ENCODE measurements at regions not wholly inside any gene's neighbourhood (a gene's known extent, or its start where the extent isn't known, plus 50 kb on each side); places are given as distances from the start of the nearest gene placed in this dataset.
"Not testable (repeated sequence)": the region's sequence is repeated elsewhere in the genome, so short reads cannot be mapped to it uniquely, and the experiment has no call there.

DNA sequence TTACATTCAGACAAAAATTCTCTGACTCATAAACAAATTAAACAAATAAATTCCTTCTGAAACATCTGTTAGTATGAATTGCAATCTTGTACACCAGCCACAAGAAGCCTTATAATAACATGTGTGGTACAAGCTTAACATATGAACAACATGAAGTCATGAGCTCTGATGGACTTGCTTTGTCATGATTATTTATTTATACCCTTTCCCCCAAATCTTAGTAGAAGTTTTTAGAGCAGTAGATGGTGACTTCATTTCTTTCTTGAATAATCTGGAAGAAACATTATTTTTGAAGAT, 633.4 kb downstream of the EPHA3 start:
- TF ChIP-seq CTCF (IDR thresholded peaks at IDR 0.05; ENCODE audit: insufficient read depth, missing control alignments), result no peak
- no peak for FAIRE-seq
- no peak for DNase-seq (ENCODE audit: insufficient read length, low spot score)

GRCh38 chr3:89742546-89742945, 635.1 kb downstream of the EPHA3 start:
- no peak for TF ChIP-seq CTCF (IDR thresholded peaks at IDR 0.05; ENCODE audit: insufficient read depth, missing control alignments)
- FAIRE-seq, result no peak
- no peak for DNase-seq (ENCODE audit: insufficient read length, low spot score)

DNA sequence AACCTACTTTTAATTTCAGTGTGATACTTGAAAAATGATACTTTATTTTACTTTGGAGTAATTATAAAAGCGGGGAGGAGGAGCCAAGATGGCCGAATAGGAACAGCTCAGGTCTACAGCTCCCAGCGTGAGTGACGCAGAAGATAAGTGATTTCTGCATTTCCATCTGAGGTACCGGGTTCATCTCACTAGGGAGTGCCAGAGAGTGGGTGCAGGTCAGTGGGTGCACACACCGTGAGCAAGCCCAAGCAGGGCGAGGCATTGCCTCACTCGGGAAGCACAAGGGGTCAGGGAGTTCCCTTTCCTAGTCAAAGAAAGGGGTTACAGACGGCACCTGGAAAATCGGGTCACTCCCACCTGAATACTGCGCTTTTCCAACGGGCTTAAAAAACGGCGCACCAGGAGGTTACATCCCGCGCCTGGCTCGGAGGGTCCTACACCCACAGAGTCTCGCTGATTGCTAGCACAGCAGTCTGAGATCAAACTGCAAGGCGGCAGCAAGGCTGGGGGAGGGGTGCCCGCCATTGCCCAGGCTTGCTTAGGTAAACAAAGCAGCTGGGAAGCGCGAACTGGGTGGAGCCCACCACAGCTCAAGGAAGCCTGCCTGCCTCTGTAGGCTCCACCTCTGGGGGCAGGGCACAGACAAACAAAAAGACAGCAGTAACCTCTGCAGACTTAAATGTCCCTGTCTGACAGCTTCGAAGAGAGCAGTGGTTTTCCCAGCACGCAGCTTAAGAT, 640.3 kb downstream of the EPHA3 start:
- DNase-seq (ENCODE audit: insufficient read length, low spot score); FAIRE-seq: not testable (repeated sequence)

DNA sequence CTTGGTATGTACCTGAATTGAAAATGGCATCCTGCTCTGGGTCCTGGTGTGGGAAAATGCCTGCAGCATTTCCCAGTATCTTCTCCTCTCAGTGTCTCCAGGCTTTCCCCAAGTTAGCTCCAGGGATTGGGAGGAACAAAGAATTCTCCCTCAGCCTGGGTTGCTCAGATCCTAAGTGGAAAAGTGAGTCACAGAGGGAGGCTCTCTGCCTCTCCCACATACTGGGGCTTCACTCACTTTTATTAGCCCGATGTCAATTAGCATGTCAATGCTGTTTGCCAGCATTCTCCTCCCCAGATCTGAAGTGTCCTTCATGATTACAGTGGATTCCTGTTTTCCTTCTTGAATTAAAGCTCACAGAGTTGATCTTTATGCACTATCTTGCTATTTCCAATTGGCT, 655.0 kb downstream of the EPHA3 start:
- DNase-seq (ENCODE audit: insufficient read length, low spot score), result no peak
- no peak for FAIRE-seq
- TF ChIP-seq CTCF (IDR thresholded peaks at IDR 0.05; ENCODE audit: insufficient read depth, missing control alignments), result no peak

- DNase-seq (ENCODE audit: insufficient read length, low spot score) (no peak), FAIRE-seq (no peak)
- TF ChIP-seq CTCF (IDR thresholded peaks at IDR 0.05; ENCODE audit: insufficient read depth, missing control alignments), result no peak
Observed at GRCh38 chr3:89783341-89783927, 676.0 kb downstream of the EPHA3 start.

GRCh38 chr3:89787485-89787884, 680.1 kb downstream of the EPHA3 start:
- FAIRE-seq, result no peak
- TF ChIP-seq CTCF (IDR thresholded peaks at IDR 0.05; ENCODE audit: insufficient read depth, missing control alignments), result no peak
- no peak for DNase-seq (ENCODE audit: insufficient read length, low spot score)

DNA sequence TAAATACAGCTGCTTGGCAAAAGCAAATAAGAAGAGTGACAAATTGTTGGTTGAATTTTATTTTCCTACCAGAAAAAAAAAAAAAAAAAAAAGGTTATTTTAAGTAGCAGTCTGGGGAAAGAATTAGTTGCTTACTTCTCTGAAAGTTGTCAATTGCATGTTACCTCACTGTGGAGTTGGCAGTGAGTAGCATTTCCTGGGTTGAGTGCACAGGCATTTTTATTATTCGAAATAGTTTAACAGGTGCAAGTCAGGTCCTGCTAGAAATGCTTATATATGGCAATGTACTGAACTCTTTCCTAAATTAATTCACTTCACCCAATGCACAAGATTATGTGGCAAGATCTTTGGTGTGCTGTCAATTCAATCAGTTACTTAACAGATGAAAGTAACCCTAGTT, 680.6 kb downstream of the EPHA3 start:
- no peak for TF ChIP-seq CTCF (IDR thresholded peaks at IDR 0.05; ENCODE audit: insufficient read depth, missing control alignments)
- DNase-seq (ENCODE audit: insufficient read length, low spot score), result no peak
- no peak for FAIRE-seq

Measured in D721Med (cell line).